Mesothelial cell of epicardium (in vitro differentiated cells): ENCODE measurements at regions not wholly inside any gene's neighbourhood (a gene's known extent, or its start where the extent isn't known, plus 50 kb on each side); places are given as distances from the start of the nearest gene placed in this dataset.

Source experiments
- DNase-seq, 2 experiments: peaks; one replicate each; pipeline ENCODE4 v3.0.0; 2021; ENCODE audit warnings: low spot score in 2 of 2; ENCODE audit not compliant: unreplicated experiment in 2 of 2
- H3K27ac Mint-ChIP-seq: 2 replicates; pipeline ENCODE4 v1.8.0; 2021; ENCODE audit warnings: mixed read lengths
- H3K27me3 Mint-ChIP-seq: 2 replicates; pipeline ENCODE4 v1.8.0; 2021; ENCODE audit warnings: low read depth, mixed read lengths
- H3K36me3 Mint-ChIP-seq: 2 replicates; pipeline ENCODE4 v1.8.0; 2021; ENCODE audit warnings: mixed read lengths
- H3K4me1 Mint-ChIP-seq: 2 replicates; pipeline ENCODE4 v1.8.0; 2021; ENCODE audit warnings: mixed read lengths
- H3K4me3 Mint-ChIP-seq: 2 replicates; pipeline ENCODE4 v1.8.0; 2021; ENCODE audit warnings: mild to moderate bottlenecking, moderate library complexity, mixed read lengths
- H3K9me3 Mint-ChIP-seq: 2 replicates; pipeline ENCODE4 v1.8.0; 2021; ENCODE audit warnings: mixed read lengths
- TF ChIP-seq, protein P1 (sequence below): fragments of 200-600 bp; sonication (generic); IDR thresholded peaks from one replicate; pipeline ENCODE4 v1.5.0; 2021; ENCODE audit warnings: antibody characterized with exemption; ENCODE audit not compliant: unreplicated experiment

DNA sequence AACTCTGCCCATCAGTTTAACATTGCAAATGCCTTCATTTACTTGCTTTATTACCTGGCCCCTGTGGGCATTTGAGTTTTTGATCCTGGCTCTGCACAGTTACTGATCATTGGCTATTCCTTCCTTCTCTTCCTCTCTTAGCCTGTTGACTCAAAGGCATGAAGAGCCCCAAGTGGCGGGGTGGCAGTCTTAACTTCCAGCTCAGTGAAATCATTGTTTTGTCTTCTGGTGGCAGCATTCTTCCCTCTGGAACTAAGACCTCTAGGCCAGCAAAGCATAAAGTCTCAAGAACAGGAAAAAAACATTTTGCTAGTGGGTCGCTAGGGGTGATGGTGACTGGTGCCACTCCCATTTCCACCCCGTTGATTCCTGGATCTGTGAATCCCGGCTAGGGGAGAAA is 52.3 kb upstream of the MRTFB start:
- Mint-ChIP-seq H3K27ac (no peak overlapping the region), H3K9me3 (no peaks in the 10 kb centered on the region), H3K36me3 (no peaks in the 10 kb centered on the region), H3K27me3 (no peaks in the 10 kb centered on the region), H3K4me1 (peaks cover 14% of the 10 kb centered on the region), H3K4me3 (no peak overlapping the region)
- DNase-seq: no peak
- TF ChIP-seq, protein P1, sequence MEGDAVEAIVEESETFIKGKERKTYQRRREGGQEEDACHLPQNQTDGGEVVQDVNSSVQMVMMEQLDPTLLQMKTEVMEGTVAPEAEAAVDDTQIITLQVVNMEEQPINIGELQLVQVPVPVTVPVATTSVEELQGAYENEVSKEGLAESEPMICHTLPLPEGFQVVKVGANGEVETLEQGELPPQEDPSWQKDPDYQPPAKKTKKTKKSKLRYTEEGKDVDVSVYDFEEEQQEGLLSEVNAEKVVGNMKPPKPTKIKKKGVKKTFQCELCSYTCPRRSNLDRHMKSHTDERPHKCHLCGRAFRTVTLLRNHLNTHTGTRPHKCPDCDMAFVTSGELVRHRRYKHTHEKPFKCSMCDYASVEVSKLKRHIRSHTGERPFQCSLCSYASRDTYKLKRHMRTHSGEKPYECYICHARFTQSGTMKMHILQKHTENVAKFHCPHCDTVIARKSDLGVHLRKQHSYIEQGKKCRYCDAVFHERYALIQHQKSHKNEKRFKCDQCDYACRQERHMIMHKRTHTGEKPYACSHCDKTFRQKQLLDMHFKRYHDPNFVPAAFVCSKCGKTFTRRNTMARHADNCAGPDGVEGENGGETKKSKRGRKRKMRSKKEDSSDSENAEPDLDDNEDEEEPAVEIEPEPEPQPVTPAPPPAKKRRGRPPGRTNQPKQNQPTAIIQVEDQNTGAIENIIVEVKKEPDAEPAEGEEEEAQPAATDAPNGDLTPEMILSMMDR: no peak

DNA sequence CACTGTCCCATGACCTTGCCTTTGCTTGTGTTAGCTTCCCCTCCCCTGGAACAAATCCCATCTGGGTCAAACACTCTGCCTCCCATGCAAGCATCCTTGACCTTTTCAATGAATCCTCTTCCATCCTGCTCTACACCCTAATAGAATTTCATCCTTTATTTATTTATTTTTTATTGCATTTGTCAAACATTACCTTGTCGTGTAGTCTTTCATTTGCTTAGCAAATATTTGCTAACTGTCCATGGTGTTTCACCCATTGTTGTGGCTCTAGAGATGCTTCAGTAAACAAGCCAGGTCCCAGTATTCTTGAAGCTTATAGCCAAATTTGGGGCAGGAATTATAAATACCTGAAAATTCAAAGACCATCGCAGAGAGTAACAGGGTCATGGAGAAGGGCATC is 51.0 kb upstream of the MRTFB start:
- peaks cover 6% of the 10 kb centered on the region for H3K4me1 Mint-ChIP-seq
- TF ChIP-seq, protein P1: no peak
- no peak for DNase-seq
- H3K9me3 Mint-ChIP-seq: no peaks in the 10 kb centered on the region
- no peaks in the 10 kb centered on the region for H3K27me3 Mint-ChIP-seq
- no peaks in the 10 kb centered on the region for H3K36me3 Mint-ChIP-seq
- H3K27ac Mint-ChIP-seq: no peak overlapping the region
- no peak overlapping the region for H3K4me3 Mint-ChIP-seq
